ENCODE measurements at regions not wholly inside any gene's neighbourhood (a gene's known extent, or its start where the extent isn't known, plus 50 kb on each side); places are given as distances from the start of the nearest gene placed in this dataset.

DNA sequence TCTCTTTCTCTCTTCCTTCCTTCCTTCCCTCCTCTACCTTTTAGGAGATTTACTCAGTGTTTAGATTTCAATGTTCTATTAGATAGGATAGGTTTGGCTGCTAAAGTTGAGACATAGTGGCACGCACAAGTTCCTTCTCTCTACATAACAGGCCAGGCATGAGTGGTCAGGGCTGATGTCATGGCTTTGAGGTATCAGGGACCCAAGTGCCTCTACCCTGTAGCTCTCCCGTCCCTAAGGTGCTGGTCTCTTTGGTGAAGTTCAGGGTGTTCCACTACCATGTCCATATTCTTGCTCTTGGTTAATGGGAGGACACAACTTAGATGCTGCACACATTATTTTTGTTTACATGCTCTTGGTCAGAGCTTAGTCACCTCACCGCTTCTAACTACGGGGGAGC lies 245.3 kb downstream of the QKI start:
- TF ChIP-seq, protein P1, sequence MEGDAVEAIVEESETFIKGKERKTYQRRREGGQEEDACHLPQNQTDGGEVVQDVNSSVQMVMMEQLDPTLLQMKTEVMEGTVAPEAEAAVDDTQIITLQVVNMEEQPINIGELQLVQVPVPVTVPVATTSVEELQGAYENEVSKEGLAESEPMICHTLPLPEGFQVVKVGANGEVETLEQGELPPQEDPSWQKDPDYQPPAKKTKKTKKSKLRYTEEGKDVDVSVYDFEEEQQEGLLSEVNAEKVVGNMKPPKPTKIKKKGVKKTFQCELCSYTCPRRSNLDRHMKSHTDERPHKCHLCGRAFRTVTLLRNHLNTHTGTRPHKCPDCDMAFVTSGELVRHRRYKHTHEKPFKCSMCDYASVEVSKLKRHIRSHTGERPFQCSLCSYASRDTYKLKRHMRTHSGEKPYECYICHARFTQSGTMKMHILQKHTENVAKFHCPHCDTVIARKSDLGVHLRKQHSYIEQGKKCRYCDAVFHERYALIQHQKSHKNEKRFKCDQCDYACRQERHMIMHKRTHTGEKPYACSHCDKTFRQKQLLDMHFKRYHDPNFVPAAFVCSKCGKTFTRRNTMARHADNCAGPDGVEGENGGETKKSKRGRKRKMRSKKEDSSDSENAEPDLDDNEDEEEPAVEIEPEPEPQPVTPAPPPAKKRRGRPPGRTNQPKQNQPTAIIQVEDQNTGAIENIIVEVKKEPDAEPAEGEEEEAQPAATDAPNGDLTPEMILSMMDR (IDR thresholded peaks at IDR 0.05), result no peak
- TF ChIP-seq POLR2AphosphoS5 (IDR thresholded peaks at IDR 0.05) (no peak), EP300 (IDR thresholded peaks at IDR 0.05; ENCODE audit: low read depth) (no peak)
